ENCODE measurements at regions not wholly inside any gene's neighbourhood (a gene's known extent, or its start where the extent isn't known, plus 50 kb on each side); places are given as distances from the start of the nearest gene placed in this dataset.

DNA sequence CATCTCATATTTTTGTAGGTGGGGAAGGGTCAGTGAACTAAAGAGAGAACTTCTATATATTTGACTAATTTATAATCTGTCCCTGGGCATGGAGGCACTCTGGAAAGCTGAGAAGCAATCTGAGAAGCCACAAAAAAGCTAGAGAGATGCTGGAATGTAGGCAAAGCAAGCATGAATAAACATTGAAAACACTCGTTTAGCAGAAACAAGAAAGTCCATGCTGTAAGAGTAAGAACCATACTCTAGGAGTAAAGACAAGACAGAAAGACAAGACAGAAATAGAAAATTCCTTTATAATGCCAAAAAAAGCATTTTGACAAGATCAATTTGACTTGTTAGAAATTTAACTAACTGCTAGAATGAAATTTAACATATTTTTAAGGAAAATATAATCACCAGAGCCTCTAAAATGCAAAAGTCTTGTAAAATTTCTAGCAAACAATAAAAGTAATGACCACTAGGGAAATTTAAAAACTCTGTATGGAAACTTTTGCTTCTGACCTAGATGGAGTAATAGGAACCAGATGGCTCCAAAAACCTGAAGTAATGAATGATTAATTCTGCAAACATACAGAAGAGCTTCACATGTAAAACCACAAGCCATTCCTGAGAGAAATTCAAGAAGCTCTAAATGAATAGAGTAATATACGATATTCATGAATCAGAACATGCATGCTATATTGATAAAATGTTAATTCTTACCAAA lies 625.7 kb upstream of the PTCHD4 start:
- TF ChIP-seq CTCF (IDR thresholded peaks at IDR 0.05) (no peak), POLR2A (IDR thresholded peaks at IDR 0.05) (no peak)
